ENCODE measurements at regions not wholly inside any gene's neighbourhood (a gene's known extent, or its start where the extent isn't known, plus 50 kb on each side); places are given as distances from the start of the nearest gene placed in this dataset.
A peak's percentile ranks its signal among the peaks of the same experiment; 100 is the strongest.

DNA sequence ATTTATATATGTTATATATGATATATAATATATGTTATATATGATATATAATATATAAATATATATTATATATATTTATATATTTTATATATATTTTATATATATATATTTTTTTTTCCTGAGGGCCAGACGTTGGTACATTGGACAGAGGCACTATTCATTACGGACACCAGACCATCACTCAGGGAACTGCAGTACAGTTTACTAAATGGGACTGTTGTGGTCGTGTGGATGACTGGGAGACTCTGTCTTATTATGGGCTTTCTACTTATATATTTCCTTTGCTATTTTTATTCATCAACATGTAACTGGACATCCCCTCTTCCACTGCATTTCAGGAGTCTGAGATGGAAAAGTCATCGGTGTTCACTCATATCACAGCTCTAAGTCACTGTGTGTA, 87.1 kb upstream of the PRKCQ start:
- no CpG with 5 or more reads among the region's 4 CpGs for WGBS (ENCODE audit: insufficient coverage)
- H3K36me3 ChIP-seq (ENCODE audit: control insufficient read depth in 2 of 2, extremely low read depth in 1 of 2, insufficient read depth in 1 of 2, low read length in 1 of 2), result no peaks in the 10 kb centered on the region
- H3K4me3 ChIP-seq (ENCODE audit: control insufficient read depth in 1 of 2, extremely low read depth in 1 of 2, low read length in 1 of 2), result no peak overlapping the region
- H3K4me1 ChIP-seq (ENCODE audit: control insufficient read depth in 1 of 2, extremely low read depth in 1 of 2, insufficient read depth in 2 of 2, low read length in 2 of 2), result peaks cover 5 to 6% of the 10 kb centered on the region in 2 experiments
- H3K9me3 Mint-ChIP-seq, result no peaks in the 10 kb centered on the region
- no peak overlapping the region for H3K27ac Mint-ChIP-seq
- ATAC-seq (replicated peaks in 1 of 4) (no peak), DNase-seq (no peak)
- H3K9me3 ChIP-seq, result no peaks in the 10 kb centered on the region
- H3K4me1 Mint-ChIP-seq, result peaks cover 14 to 25% (median 16%) of the 10 kb centered on the region in 3 donors
- H3K27me3 ChIP-seq (replicated peaks in 1 of 2; ENCODE audit: control insufficient read depth in 2 of 2, extremely low read depth in 1 of 2, insufficient read depth in 2 of 2, low read length in 1 of 2), result no peaks in the 10 kb centered on the region
- H3K36me3 Mint-ChIP-seq, result no peaks in the 10 kb centered on the region
- H3K27ac ChIP-seq (ENCODE audit: low read length), result no peak overlapping the region
- H3K27me3 Mint-ChIP-seq, result no peaks in the 10 kb centered on the region
- POLR2A ChIA-PET, result interaction anchor here in 1 of 2 donors (0.9 kb wide), 1 partner anchor 11 kb away, joined by 3 read pairs; no protein-coding TSS in a partner anchor
- no peak overlapping the region for H3K4me3 Mint-ChIP-seq
- CTCF ChIA-PET, result interaction anchor here in 1 of 2 donors (0.6 to 0.9 kb wide), 2 partner anchors 252 to 743 kb away, joined by 4 to 7 read pairs; partner anchors contain the start of gene SFMBT2

DNA sequence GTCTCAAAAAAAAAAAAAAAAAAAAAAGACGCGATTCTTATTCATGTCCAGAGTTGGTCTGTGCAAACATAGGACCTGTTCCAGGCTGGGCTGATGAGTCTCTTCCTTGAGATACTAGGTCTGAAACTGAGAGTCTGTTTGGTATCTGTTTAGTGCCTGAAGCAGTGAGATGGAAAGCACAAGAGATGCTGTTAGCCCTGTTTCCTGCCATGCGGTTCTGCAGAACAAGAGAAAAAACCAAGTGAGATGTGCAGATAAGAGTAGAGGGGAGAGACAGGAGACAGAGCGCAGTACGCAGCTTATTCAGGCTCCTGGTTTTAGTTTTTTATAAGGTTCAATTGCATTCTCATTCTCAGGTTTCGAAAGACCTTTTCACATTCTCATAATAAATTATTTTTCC, 85.8 kb upstream of the PRKCQ start:
- ATAC-seq (replicated peaks in 1 of 4) (peak; percentile 97 to 99 (median 99)), DNase-seq (peak in 30 of 35 experiments; percentile 10 to 68 (median 31))
- H3K4me1 Mint-ChIP-seq, result peaks cover 14 to 25% (median 16%) of the 10 kb centered on the region in 3 donors
- Histone ChIP-seq H3K27me3 (replicated peaks in 1 of 2; ENCODE audit: control insufficient read depth in 2 of 2, extremely low read depth in 1 of 2, insufficient read depth in 2 of 2, low read length in 1 of 2) (no peaks in the 10 kb centered on the region), H3K9me3 (no peaks in the 10 kb centered on the region), H3K36me3 (ENCODE audit: control insufficient read depth in 2 of 2, extremely low read depth in 1 of 2, insufficient read depth in 1 of 2, low read length in 1 of 2) (no peaks in the 10 kb centered on the region), H3K4me3 (ENCODE audit: control insufficient read depth in 1 of 2, extremely low read depth in 1 of 2, low read length in 1 of 2) (no peak overlapping the region), H3K4me1 (ENCODE audit: control insufficient read depth in 1 of 2, extremely low read depth in 1 of 2, insufficient read depth in 2 of 2, low read length in 2 of 2) (peaks cover 5 to 6% of the 10 kb centered on the region in 2 experiments), H3K27ac (ENCODE audit: low read length) (no peak overlapping the region)
- no peaks in the 10 kb centered on the region for H3K27me3 Mint-ChIP-seq
- CTCF ChIA-PET, result interaction anchor here (0.6 to 0.8 kb wide), 3 partner anchors 14 to 745 kb away, joined by 3 to 5 read pairs (median 3); partner anchors contain the start of gene SFMBT2 (in 1 of the 2)
- peak overlapping the region; percentile 69 to 79 for H3K27ac Mint-ChIP-seq
- H3K4me3 Mint-ChIP-seq, result peak overlapping the region; percentile 2 to 39 (median 5)
- POLR2A ChIA-PET, result interaction anchor here in 1 of 2 donors (0.6 kb wide), 1 partner anchor 135 kb away, joined by 3 read pairs; no protein-coding TSS in a partner anchor
- 0% methylated on average over 1 of the region's 6 CpGs for WGBS (ENCODE audit: insufficient coverage)
- H3K36me3 Mint-ChIP-seq, result no peaks in the 10 kb centered on the region
- H3K9me3 Mint-ChIP-seq, result no peaks in the 10 kb centered on the region

DNA sequence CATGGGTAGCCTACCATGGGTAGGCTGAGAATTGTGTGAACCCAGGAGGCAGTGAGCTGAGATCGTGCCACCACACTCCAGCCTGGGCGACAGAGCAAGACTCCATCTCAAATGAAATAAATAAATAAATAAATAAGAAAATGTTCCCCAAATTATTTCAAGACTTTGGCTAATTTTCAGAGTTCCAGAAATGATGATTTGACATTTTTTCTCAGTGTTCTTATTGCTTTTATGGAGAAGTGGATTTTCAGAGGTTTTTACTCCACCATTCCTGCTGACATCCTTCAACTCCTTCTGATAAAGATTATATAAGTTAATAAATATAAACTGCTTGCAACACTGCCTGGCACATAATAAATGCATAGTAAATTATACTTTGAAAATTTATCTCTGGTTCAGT, 80.4 kb upstream of the PRKCQ start:
- no peaks in the 10 kb centered on the region for H3K27me3 ChIP-seq (replicated peaks in 1 of 2; ENCODE audit: control insufficient read depth in 2 of 2, extremely low read depth in 1 of 2, insufficient read depth in 2 of 2, low read length in 1 of 2)
- H3K4me3 ChIP-seq (ENCODE audit: control insufficient read depth in 1 of 2, extremely low read depth in 1 of 2, low read length in 1 of 2), result no peak overlapping the region
- peaks cover 4% of the 10 kb centered on the region for H3K36me3 Mint-ChIP-seq
- no peak overlapping the region for H3K27ac Mint-ChIP-seq
- no peaks in the 10 kb centered on the region for H3K27me3 Mint-ChIP-seq
- ChIA-PET POLR2A (no interaction called here), CTCF (interaction anchor here in 1 of 2 donors (0.6 to 0.9 kb wide), 2 partner anchors 10 to 14 kb away, joined by 3 to 4 read pairs; no protein-coding TSS in a partner anchor)
- no peaks in the 10 kb centered on the region for H3K9me3 Mint-ChIP-seq
- no peak for ATAC-seq (replicated peaks in 1 of 4)
- H3K36me3 ChIP-seq (ENCODE audit: control insufficient read depth in 2 of 2, extremely low read depth in 1 of 2, insufficient read depth in 1 of 2, low read length in 1 of 2), result no peaks in the 10 kb centered on the region
- no peaks in the 10 kb centered on the region for H3K9me3 ChIP-seq
- no peaks in the 10 kb centered on the region for H3K4me1 ChIP-seq (ENCODE audit: control insufficient read depth in 1 of 2, extremely low read depth in 1 of 2, insufficient read depth in 2 of 2, low read length in 2 of 2)
- H3K27ac ChIP-seq (ENCODE audit: low read length), result no peak overlapping the region
- no CpG with 5 or more reads among the region's 2 CpGs for WGBS (ENCODE audit: insufficient coverage)
- H3K4me3 Mint-ChIP-seq, result no peak overlapping the region
- H3K4me1 Mint-ChIP-seq, result peaks cover 6 to 8% (median 6%) of the 10 kb centered on the region in 3 donors
- DNase-seq, result no peak

DNA sequence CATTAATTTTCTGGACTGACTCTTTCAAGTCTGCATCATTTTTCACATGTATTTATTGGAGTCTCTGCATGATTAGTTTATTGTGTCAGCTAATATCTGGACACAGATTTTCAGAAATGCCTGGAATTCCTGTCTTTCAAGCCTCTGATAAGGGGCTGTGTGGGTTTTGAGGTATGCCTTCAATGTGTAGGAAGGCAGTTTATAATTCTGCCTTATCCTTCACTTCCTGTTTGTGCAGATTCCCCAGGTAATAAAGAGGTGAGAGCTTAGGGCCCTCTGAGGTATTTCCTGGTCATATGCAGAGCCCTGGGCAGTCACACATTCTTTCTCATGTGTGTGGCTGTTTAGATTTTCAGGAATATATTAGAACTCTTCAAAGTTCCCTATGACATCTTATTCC, 79.4 kb upstream of the PRKCQ start:
- Mint-ChIP-seq H3K4me3 (no peak overlapping the region), H3K36me3 (peaks cover 4% of the 10 kb centered on the region), H3K4me1 (peaks cover 3 to 8% (median 5%) of the 10 kb centered on the region in 3 donors), H3K27me3 (no peaks in the 10 kb centered on the region), H3K27ac (no peak overlapping the region), H3K9me3 (no peaks in the 10 kb centered on the region)
- Histone ChIP-seq H3K4me1 (ENCODE audit: control insufficient read depth in 1 of 2, extremely low read depth in 1 of 2, insufficient read depth in 2 of 2, low read length in 2 of 2) (no peaks in the 10 kb centered on the region), H3K9me3 (no peaks in the 10 kb centered on the region), H3K27ac (ENCODE audit: low read length) (no peak overlapping the region), H3K4me3 (ENCODE audit: control insufficient read depth in 1 of 2, extremely low read depth in 1 of 2, low read length in 1 of 2) (no peak overlapping the region), H3K27me3 (replicated peaks in 1 of 2; ENCODE audit: control insufficient read depth in 2 of 2, extremely low read depth in 1 of 2, insufficient read depth in 2 of 2, low read length in 1 of 2) (no peaks in the 10 kb centered on the region), H3K36me3 (ENCODE audit: control insufficient read depth in 2 of 2, extremely low read depth in 1 of 2, insufficient read depth in 1 of 2, low read length in 1 of 2) (no peaks in the 10 kb centered on the region)
- DNase-seq, result no peak
- ChIA-PET CTCF (no interaction called here), POLR2A (no interaction called here)
- no peak for ATAC-seq (replicated peaks in 1 of 4)

DNA sequence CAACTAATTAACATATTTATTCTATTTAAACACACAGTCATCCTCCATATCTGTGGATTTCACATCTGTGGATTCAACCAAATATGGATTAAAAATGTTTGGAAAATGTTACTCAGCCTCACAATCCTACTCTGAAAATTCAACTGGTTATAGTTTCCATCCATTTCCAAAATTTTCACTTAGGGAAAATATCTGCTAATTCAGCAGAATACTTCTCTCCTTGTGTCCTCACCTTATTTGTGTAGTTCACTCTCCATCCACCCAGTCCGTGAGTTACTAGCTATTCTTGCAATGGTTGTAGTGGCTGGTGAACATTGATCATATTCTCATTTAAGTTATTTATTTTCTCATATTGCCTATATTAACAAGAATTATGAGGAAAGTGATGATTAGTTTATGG, 77.6 kb upstream of the PRKCQ start:
- no peaks in the 10 kb centered on the region for H3K9me3 Mint-ChIP-seq
- ChIA-PET CTCF (interaction anchor here (1.5 to 1.7 kb wide), 2 partner anchors 9 to 10 kb away, joined by 4 read pairs; no protein-coding TSS in a partner anchor), POLR2A (interaction anchor here in 1 of 2 donors (1.1 kb wide), 1 partner anchor 196 kb away, joined by 4 read pairs; no protein-coding TSS in a partner anchor)
- no peak overlapping the region for H3K4me3 ChIP-seq (ENCODE audit: control insufficient read depth in 1 of 2, extremely low read depth in 1 of 2, low read length in 1 of 2)
- H3K36me3 Mint-ChIP-seq, result peaks cover 4% of the 10 kb centered on the region
- WGBS (ENCODE audit: insufficient coverage), result no CpG with 5 or more reads among the region's 1 CpG
- no peaks in the 10 kb centered on the region for H3K36me3 ChIP-seq (ENCODE audit: control insufficient read depth in 2 of 2, extremely low read depth in 1 of 2, insufficient read depth in 1 of 2, low read length in 1 of 2)
- H3K9me3 ChIP-seq, result no peaks in the 10 kb centered on the region
- ATAC-seq (replicated peaks in 1 of 4), result no peak
- no peaks in the 10 kb centered on the region for H3K4me1 ChIP-seq (ENCODE audit: control insufficient read depth in 1 of 2, extremely low read depth in 1 of 2, insufficient read depth in 2 of 2, low read length in 2 of 2)
- H3K4me1 Mint-ChIP-seq, result peaks cover 3 to 8% (median 5%) of the 10 kb centered on the region in 3 donors
- no peak overlapping the region for H3K27ac Mint-ChIP-seq
- H3K27ac ChIP-seq (ENCODE audit: low read length), result no peak overlapping the region
- H3K4me3 Mint-ChIP-seq, result no peak overlapping the region
- H3K27me3 ChIP-seq (replicated peaks in 1 of 2; ENCODE audit: control insufficient read depth in 2 of 2, extremely low read depth in 1 of 2, insufficient read depth in 2 of 2, low read length in 1 of 2), result no peaks in the 10 kb centered on the region
- DNase-seq, result no peak
- no peaks in the 10 kb centered on the region for H3K27me3 Mint-ChIP-seq

DNA sequence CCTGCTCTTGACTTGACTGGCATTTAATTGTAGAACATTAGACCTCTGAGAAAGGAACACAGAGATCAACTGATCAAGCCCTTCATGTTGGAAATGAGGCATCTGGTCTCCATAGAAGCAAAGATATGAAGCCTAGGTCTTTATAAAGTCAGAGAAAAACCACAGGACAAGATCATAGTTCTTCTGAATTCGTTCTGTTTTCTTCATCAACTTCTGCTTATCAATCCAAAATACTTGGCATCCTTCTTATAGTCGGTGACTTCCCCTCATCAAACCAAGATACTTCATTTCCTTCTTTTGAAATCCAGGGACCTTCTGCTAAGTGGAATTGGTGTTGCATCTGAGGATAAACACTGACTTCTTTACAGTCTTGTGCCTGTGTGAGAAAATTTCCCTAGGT, 77.1 kb upstream of the PRKCQ start:
- Histone ChIP-seq H3K4me3 (ENCODE audit: control insufficient read depth in 1 of 2, extremely low read depth in 1 of 2, low read length in 1 of 2) (no peak overlapping the region), H3K4me1 (ENCODE audit: control insufficient read depth in 1 of 2, extremely low read depth in 1 of 2, insufficient read depth in 2 of 2, low read length in 2 of 2) (no peaks in the 10 kb centered on the region), H3K9me3 (no peaks in the 10 kb centered on the region), H3K27me3 (replicated peaks in 1 of 2; ENCODE audit: control insufficient read depth in 2 of 2, extremely low read depth in 1 of 2, insufficient read depth in 2 of 2, low read length in 1 of 2) (no peaks in the 10 kb centered on the region), H3K36me3 (ENCODE audit: control insufficient read depth in 2 of 2, extremely low read depth in 1 of 2, insufficient read depth in 1 of 2, low read length in 1 of 2) (no peaks in the 10 kb centered on the region), H3K27ac (ENCODE audit: low read length) (no peak overlapping the region)
- H3K36me3 Mint-ChIP-seq, result peaks cover 4% of the 10 kb centered on the region
- POLR2A ChIA-PET, result interaction anchor here in 1 of 2 donors (1.1 kb wide), 1 partner anchor 195 kb away, joined by 4 read pairs; no protein-coding TSS in a partner anchor
- no peaks in the 10 kb centered on the region for H3K9me3 Mint-ChIP-seq
- DNase-seq, result no peak
- no peak for ATAC-seq (replicated peaks in 1 of 4)
- H3K4me1 Mint-ChIP-seq, result peaks cover 3 to 8% (median 5%) of the 10 kb centered on the region in 3 donors
- H3K4me3 Mint-ChIP-seq, result no peak overlapping the region
- 33% methylated on average over 1 of the region's 2 CpGs for WGBS (ENCODE audit: insufficient coverage)
- H3K27me3 Mint-ChIP-seq, result no peaks in the 10 kb centered on the region
- H3K27ac Mint-ChIP-seq, result no peak overlapping the region
- CTCF ChIA-PET, result interaction anchor here (1.5 to 1.7 kb wide), 2 partner anchors 9 kb away, joined by 4 read pairs; no protein-coding TSS in a partner anchor

All from T-cell (primary cell).